AG08396 (cell line): ENCODE measurements at regions not wholly inside any gene's neighbourhood (a gene's known extent, or its start where the extent isn't known, plus 50 kb on each side); places are given as distances from the start of the nearest gene placed in this dataset.
"Not testable (repeated sequence)": the region's sequence is repeated elsewhere in the genome, so short reads cannot be mapped to it uniquely, and the experiment has no call there.

ENCODE experiments used
- DNase-seq: peaks from one replicate; pipeline ENCODE4 v3.0.0; 2012; ENCODE audit warnings: low spot score, mixed read lengths

DNA sequence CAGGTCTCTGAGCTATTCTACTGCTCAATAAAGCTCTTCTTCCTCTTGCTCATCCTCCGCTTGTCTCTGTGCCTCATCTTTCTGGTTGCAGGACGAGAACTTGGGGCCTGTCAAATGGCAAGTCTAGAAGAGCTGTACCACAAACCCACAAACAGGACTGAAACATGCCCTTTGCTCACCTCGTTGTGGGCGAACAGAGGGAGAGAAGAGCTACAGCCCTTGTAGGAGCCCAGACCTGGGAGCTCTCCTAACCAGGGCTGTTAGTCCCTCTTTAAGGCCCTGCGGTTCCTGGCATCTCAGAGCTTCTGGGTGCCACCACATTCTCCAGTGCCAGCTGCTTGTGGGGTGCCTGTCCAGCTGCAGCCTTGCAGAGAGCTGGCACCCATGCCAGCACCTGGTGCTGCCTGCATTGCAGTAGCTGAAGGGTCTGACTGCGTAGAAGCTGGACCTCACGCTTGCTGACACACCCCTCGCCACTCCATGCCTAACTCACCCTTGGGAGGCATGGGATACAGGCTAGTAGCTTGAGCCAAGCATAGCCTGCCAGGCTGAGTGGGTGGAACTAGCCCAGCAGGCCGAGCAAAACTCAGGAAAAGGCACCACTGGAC, 313.4 kb downstream of the ANKRD30B start:
- DNase-seq, result not testable (repeated sequence)

DNA sequence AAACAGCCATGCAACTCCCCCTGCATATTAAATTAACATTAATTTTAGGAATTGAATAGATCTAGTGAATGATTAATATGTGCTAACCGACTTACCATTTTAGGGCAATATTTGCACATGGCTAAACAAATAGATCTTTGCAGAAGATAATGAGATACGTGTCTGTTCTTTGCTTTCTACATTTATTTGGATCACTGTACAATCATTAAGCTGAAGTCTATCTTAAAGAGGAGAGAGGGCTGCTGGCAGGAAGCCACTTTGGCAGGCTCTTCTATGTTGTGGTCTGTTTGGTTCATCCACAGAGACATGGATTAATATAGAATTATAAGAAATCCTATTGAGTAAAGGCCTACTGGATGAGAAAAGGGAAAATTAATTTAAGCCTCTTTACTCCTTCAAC, 318.5 kb downstream of the ANKRD30B start:
- not testable (repeated sequence) for DNase-seq

DNA sequence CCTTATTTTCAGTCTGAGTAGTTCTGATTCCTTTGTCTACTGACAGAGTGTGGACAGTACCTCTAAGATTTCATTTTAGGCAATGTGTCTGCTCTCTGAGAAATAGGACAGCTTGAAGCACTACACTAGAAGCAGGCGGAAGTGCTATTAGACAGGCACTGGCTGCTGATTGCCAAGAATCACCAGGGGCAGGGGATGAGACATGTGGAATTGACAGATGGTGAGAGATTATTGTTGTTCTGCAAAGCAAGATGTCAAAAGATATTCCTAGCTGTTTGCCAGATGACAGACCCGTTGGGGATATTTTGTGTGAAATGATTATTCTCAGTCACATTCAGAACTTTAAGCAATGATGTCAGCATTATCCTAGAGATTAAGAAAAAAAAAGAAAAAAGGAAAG, 323.3 kb downstream of the ANKRD30B start:
- not testable (repeated sequence) for DNase-seq
